ENCODE measurements at regions not wholly inside any gene's neighbourhood (a gene's known extent, or its start where the extent isn't known, plus 50 kb on each side); places are given as distances from the start of the nearest gene placed in this dataset.
"Not testable (repeated sequence)": the region's sequence is repeated elsewhere in the genome, so short reads cannot be mapped to it uniquely, and the experiment has no call there.

GRCh38 chr20:52004715-52005114 is 186.9 kb downstream of the ZFP64 start:
- peak; percentile 63 for DNase-seq

DNA sequence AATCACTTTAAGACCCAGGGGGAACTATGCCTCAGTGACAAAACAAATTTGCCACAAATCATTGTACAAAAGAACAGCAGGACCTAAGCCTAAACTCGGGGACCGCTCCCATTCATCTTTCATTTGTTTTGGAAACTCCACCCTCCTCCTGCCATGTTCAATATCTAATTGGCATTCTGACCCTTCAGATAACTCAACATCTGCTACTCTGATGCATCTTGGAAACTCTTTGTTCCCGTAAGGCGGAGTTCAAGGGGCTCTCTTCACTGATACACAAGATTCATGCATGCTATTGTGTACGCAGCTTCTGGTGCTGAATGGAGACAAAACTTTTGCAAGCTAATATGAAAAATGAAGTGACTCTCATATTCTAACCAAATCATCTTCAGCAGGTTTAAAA is 187.6 kb downstream of the ZFP64 start:
- DNase-seq, result no peak

DNA sequence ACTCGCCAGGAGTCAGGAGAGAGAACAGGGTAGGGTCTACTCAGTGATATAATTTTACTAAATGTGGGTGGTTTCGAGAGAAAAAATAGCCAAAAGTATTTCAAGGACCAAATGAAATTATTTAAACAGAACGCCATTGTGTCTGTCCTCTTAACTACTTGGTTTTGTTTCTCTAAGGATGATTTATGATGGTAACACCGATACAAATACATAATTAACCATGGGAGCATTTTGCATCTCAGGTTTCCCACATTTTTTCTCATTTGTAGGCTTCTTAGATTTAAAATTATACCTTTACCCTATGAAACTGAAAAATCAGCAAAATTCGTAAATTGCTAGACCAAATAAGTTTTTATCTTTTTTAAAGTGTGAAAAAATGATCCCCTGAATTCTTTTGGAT is 188.2 kb downstream of the ZFP64 start:
- no peak for DNase-seq

DNA sequence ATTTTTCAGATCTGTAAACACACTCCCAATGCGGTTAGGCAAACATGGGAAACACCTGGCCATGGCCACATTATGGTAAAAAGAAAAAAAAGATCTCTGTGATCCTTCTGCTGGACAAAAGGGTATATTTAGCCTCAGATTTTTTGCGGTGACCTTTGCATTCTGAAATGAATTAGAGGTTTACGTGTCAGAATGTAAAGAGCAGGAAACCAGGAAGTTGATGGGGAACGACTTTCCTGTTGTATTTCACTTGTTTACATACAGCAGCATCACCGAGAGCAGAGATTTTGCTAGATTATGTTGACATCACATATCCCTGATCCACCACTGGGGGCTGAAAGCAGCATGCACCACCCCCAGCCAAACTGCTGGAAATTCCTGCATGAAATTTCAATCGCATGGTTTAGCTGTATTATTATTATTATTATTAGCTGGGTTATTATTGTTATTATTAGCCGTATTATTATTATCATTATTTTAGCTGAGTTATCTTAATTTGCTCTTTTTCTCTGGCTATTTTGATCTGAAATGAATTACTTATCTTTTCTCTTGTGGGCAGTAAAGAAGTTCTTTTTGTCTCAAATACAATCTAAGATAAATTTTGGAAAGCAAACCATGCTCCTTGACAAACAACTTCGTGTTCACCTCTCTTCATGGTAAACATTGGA is 189.4 kb downstream of the ZFP64 start:
- peak; percentile 35 for DNase-seq

DNA sequence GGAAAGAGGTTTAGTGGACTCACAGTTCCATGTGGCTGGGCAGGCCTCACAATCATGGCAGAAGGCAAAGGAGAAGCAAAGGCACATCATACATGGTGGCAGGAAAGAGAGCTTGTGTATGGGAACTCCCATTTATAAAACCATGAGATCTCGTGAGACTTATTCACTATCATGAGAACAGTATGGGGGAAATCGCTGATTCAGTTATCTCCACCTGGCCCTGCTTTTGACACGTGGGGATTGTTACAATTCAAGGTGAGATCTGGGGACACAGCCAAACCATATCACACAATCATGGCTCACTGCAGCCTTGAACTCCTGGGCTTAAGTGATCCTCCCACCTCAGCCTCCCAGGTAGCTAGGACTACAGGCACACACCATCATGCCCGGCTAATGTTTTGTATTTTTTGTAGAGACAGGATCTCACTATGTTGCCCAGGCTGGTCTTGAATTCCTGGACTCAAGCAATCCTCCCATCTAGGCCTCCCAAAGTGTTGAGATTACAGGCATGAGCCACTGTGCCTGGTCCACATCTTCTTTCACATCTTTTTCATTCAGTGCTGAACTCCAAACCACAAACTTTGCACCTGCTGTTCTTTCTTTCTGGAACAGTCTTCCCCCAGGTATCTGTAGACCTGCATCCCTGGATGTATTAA is 194.2 kb downstream of the ZFP64 start:
- not testable (repeated sequence) for DNase-seq

GRCh38 chr20:51995551-51995951 is 193.2 kb upstream of the SALL4 start:
- peak; percentile 54 for DNase-seq

DNA sequence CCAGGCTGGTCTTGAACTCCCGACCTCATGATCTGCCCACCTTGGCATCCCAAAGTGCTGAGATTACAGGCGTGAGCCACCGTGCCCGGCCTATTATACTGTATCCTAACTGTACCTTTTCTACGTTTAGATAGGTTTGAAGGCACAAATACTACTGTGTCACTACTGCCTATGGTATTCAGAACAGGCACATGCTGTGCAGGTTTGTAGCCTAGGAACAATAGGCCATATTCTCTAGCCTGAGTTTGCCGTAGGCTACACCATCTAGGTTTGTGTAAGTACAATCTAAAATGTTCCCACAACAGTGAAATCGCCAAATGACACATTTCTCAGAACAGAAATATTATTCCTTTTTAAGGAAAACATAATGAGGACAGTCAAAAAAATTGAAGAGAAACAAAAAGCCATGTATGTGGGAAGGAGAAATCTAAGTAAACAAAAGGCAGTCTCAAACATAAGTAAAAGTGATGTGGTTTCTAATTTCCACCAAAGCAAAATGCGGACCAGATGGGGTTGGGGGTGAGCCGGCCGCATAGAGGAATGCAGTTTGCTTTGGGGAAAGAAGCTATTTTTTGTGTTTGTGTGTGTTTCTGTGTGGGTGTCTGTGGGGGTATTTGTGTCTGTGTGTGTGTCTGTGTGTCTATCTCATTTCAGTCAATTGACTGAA is 192.6 kb upstream of the SALL4 start:
- DNase-seq, result peak; percentile 77

DNA sequence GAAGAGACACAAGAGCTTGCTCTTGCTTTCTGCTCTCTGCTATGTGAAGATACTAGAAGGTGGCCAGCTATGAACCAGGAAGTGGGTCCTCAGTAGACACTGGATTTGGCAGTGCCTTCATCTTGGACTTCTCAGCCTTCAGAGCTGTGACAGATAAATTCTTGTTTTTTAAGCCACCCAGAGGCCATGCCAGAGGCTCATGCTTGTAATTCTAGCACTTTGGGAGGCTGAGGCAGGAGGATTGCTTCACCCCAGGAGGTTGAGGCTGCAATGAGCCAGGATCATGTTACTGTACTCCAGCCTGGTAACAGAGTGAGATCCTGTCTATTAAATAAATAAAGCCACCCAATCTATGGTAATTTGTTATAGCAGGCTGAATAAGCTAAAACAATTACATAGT is 185.5 kb upstream of the SALL4 start:
- no peak for DNase-seq

DNA sequence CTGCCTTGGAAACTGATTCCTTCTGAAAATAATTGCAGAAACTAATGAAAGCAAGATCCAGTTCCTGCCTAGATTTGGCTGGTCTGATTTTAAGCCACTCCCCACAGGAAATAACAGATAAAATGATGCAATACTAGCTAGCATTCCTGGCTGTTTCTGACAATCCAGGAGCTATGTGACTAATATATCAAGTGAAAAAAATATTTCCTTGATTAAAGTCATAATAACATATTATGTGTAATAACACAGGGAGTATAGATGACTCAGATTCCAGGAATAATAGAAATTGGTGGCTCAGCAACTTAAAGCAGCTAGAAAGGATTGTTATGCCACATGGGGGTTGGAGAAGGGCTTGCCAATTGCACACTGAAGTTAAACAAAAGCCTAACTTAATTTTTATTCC is 182.7 kb upstream of the SALL4 start:
- peak; percentile 99 for DNase-seq

DNA sequence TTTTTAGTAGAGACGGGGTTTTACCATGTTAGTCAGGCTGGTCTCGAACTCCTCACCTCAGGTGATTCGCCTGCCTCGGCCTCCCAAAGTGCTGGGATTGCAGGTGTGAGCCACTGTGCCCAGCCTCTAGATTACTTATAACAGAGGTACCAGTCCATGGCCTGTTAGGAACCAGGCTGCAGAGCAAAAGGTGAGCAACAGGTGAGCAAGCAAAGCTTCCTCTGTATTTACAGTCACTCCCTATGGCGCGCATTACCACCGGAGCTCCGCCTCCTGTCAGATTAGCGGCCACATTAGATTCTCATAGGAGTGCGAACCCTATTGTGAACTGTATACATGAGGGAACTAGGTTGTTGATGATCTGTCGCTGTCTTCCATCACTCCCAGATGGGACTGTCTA is 178.0 kb upstream of the SALL4 start:
- DNase-seq, result no peak

DNA sequence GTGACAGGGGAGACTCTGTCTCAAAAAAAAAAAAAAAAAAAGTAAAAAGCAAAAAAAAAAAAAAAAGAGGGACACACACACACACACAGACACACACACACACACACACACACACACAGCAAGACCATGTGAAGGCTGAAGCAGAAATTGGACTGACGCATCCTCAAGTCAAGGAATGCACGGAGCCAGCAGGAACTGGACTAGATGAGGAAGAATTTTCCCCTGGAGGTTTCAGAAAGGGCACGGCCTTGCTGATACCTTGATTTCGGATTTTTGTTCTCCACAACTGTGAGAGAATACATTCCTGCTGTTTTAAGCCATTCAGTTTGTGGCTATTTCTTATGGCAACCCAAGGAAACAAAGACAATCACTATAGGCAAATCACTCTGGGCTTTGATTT is 176.9 kb upstream of the SALL4 start:
- no peak for DNase-seq

- DNase-seq, result no peak
These were observed 175.8 kb upstream of the SALL4 start for GRCh38 chr20:51978070-51978501.

DNA sequence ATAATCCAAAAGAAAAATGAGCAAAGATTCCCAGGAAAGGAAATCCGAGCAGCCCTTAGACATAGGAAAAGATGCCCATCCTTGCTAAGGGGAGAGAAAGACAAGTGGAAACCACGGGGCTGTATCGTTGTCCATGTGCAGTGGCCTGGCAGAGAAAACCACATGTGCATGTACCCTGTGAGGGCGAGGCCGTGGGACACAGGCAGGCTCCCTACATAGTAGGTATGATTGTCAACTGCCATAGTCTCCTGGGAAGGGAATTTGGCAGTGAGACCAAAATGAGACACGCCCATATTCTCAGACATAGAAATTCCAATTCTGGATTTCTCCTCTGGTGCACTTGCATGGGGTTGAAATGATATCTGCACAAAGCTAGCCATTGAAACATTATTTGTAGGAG is 169.7 kb upstream of the SALL4 start:
- no peak for DNase-seq

GRCh38 chr20:51970858-51971257 is 168.5 kb upstream of the SALL4 start:
- DNase-seq, result no peak

DNA sequence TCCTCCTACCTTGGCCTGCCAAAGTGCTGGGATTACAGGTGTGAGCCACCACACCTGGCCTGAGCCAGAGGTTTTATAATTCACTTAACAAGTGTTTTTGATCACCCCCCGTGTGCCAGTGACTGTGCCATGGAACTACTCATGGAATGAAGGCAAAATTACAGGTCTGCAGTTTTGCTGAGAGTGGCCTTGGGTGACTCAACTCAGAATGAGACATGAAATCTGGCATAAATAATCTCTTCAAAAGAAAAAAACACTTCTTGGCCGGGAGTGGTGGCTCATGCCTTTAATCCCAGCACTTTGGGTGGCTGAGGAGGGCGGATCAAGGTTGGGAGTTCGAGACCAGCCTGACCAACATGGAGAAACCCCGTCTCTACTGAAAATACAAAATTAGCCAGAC is 166.9 kb upstream of the SALL4 start:
- no peak for DNase-seq

DNA sequence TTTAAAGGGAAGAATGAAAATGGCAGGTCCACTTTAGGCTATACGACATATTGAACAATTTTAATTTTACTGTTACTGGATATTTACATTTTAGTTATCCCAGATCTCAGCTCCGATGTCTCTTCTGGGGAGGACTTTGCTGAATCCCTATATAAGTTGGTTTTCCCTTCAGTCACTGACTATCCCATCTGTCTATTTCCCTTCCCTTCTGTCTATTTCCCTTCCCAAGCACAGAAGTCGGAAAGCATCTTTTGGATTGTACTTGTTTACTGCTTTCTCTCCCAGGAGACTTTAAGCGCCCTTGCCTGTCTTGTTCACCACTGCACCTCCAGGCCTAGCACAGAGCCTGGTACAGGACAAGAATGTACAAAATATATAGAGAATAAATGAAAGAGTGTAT is 165.8 kb upstream of the SALL4 start:
- no peak for DNase-seq

- DNase-seq, result peak; percentile 58
These were observed 164.1 kb upstream of the SALL4 start for GRCh38 chr20:51966296-51966971.

- DNase-seq, result no peak
These were observed 159.8 kb upstream of the SALL4 start for GRCh38 chr20:51961964-51962761.

- DNase-seq, result no peak
These were observed 157.8 kb upstream of the SALL4 start for GRCh38 chr20:51960047-51960675.

- DNase-seq, result no peak
These were observed 156.8 kb upstream of the SALL4 start for GRCh38 chr20:51959066-51959542.

DNA sequence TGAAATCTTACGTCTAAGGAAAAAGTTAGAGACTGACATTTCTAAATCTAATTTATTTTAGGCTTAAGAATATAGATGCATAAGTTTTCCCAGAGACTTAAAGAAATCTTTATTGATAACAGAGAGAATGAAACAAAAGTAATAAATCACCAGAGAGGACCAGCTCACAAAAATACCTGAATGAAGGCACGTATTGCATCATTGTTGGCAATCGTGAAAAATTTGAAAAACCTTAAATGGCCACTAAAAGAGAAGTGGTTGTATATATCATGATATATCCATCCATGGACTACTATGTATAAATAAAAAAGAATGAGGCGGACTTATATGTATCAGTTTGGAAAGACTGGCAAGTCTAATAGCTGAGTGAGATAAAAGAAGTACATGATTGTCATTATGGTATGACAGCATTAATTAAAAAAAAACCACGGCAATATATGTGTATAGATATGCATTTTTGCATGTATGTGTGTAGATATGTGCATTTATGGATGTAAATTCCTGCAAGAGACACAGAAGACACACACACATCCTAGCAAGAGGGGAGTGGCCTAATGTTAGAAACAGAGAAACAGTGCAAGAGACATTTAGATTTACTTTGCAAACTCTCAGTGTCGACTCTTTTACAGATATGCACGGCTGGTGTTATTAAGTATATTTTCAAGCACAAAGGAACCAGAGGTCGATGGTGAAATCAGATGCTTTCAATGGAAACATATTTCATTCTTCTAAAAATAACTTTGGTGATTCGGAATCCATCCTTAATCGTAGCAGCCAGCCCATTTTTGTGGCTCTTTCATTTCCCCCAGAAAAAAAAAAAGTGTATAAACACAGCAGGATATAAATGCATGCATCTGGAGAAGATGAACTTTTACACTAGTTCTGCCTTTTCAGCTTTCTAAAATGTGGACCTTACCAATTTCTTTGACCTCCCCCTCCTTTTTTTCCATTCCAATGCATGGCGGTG is 156.1 kb upstream of the SALL4 start:
- peak; percentile 81 for DNase-seq
